NCI-H1694 (cell line): ENCODE measurements at regions not wholly inside any gene's neighbourhood (a gene's known extent, or its start where the extent isn't known, plus 50 kb on each side); places are given as distances from the start of the nearest gene placed in this dataset.

ENCODE experiments used
- DNase-seq: peaks from one replicate; lab custom pipeline; 2025; lab: John Stamatoyannopoulos, UW

DNA sequence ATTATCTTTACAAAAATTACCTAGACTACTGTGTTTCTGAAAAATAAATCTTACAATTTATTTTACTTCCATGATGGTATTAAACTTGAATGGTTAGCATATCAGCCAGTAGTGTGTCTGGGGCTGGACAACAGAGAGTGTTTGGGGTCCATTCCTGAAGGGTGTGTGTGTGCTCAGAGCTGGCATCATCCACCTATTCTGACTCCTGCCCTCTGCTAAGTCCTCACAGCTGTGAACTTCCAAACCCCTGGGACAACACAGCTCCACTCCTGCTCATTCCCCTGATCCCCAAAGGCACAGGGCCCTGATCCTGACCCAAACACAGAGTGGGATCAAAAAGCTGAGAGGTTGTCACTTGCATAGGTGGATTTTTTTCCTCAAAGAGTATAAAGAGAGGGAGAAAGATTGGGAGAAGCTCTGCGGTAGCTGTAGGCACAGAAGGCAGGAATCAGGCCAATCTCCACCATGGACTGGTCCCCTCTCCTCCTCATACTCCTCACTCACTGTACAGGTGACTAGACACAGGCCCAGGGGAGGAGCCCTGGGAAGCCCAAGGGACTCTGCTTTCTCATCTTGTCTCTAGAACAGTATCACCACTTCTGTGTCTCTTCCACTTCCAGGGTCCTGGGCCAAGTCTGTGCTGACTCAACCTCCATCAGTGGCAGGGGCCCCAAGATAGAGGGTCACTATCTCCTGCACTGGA is 55.7 kb upstream of the TOP3B start:
- DNase-seq: no peak

DNA sequence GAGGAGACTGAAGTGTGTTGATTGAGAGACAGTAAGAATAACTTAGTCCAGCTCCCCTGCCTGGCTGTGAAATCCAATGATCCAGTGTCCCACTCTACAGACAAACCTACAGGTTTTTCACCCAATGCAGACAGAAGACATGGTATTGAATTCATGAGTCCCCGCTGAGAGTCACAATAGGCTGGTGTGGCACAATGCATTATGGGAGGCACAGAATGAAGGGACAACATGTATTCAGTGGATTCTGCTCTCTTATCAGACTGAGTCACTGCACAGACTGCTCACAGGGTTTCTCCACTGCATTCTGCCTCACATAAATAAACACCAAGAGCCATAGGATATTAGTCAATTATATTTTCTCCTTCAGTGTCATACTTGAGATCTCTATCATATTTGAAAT is 55.2 kb upstream of the TOP3B start:
- no peak for DNase-seq

DNA sequence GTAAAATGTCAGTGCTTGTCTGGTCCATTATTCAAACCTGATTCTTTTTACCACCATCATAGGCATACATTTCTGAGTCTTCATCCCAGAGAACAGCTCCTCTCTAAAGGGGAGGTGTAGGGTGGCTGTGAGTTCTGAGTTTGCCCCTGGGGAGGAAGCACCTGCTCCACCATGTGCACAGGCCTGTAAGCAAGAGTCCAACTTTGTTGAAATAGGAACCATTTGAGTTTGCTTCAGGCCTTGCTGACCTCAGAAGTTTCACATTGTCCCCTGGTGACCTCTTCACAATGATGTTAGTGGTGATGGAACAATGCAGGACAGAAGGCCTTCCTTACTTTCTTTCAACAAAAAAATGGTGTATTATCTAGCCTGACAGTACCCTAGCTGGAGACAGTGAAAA is 54.6 kb upstream of the TOP3B start:
- no peak for DNase-seq

DNA sequence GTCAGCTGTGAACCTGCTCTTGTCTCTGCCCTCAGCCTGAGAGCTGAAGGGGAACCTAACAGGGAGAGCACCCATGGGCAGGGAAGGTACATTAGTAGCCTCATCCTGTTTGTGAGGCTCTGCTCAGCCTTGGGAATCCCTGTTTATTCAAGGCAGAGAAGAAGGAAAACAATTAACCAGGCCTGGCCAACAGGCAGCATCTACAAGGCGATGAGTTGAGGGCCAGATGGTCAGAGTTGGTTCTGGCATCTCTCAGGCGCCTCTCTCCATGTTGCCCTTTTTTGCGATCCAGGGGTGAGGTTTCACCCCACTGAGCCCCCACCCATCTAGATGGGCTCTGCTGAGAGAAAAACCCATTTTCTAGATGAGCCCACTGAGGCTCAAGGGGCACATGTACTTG is 54.0 kb upstream of the TOP3B start:
- no peak for DNase-seq

DNA sequence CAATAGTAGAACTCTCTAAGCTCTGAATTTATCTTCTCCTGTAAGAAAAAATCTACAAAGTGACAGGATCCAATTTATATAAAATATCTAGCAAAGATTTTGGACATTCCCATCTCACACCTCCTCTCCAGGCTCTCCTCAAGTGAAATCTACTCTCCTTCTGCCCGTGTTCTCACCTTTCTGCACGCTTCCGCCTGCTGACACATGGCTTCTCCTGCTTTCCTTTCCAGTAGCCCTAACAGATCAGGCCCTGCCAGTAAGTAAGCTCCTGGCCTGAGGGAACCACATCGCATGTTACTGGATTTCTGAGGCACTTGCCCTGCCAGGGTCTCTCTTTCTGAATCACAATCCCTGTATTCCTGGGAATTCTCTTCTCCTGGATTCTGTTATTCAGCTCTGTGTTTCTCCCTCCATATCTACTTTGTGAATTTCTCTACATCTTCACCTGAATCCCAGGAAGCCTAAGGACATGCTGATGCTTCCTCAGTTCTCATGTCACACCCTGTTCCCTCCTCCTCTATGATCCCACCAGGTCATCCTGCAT is 53.3 kb upstream of the TOP3B start:
- no peak for DNase-seq

DNA sequence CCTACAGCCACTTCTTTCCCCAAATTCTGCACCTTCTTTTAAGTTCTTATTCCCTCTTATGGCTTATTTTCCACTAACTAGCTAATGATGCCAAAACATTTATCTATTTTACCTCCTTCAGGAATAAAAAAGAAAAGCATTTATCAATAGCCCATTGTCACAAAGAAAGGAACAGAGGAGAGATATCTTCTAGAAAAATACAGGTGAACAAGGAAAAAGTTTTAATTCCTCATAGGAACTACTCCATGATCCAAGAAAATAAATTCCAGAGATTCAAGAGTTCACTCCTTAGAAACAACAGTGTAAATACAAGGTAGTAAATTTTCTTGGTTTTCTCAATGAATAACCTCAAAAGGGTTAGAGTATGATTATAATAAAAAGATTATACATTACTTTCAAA is 52.6 kb upstream of the TOP3B start:
- no peak for DNase-seq

DNA sequence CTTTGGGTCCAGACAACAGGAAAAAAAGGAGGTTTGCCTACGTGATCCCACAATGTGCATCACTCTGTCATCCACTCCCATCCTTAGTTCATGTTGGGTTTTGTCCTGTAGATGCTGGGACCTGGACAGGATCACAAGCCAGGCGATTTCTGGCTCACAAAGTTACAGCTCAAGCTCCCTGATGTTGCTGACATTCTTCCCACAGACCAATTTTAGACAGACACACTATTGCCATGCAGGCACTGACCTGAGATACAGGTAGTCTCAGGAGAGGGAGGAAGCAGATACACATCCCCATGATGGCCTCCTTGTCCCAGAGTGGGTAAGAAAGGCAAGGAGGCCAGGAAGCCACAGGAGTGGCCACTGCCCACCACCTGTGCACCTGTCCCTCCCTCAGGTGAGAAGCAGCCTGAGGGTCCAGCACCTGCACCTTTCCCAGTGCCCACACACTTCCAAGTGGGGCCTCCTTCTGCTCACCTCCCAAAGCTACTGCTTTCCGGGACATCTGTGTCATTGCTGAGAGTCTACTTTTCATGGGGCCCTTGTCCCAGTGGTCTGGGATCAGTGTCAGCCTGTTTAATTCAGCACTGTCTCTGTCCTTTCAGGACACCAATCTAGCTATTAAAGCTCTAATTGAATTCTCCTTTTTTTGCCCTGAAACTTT is 52.0 kb upstream of the TOP3B start:
- DNase-seq: no peak

DNA sequence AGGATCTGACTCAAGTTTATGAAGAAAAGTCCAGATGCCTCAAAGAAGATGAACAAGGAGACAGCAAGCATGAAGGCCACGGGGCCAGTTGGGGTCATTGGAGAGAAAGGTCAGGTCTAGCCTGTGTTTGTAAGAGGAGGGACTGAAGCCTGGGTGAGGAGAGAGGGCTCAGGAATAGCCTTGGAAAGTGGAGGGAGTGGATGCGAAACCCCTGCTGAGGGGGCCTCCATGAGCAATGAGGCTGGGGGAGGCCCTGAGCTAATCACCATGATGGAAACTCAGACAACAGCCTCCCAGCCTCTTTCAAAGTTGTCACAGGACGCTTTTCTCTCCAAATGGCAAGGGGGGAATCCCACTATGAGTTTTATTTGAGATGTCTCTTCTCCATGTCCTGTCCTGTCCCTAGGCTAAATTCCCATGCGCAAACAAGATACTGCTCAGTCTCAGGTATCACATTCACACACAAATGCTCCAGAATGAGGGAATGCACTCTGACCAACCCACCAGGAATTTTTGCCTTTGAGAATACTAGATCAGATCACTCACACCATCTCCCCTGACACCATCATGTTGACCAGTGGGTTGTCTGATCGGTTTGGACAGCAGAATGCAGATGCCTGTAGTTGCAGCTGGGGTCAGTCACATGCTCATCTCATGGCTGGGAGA is 51.3 kb upstream of the TOP3B start:
- DNase-seq: no peak

DNA sequence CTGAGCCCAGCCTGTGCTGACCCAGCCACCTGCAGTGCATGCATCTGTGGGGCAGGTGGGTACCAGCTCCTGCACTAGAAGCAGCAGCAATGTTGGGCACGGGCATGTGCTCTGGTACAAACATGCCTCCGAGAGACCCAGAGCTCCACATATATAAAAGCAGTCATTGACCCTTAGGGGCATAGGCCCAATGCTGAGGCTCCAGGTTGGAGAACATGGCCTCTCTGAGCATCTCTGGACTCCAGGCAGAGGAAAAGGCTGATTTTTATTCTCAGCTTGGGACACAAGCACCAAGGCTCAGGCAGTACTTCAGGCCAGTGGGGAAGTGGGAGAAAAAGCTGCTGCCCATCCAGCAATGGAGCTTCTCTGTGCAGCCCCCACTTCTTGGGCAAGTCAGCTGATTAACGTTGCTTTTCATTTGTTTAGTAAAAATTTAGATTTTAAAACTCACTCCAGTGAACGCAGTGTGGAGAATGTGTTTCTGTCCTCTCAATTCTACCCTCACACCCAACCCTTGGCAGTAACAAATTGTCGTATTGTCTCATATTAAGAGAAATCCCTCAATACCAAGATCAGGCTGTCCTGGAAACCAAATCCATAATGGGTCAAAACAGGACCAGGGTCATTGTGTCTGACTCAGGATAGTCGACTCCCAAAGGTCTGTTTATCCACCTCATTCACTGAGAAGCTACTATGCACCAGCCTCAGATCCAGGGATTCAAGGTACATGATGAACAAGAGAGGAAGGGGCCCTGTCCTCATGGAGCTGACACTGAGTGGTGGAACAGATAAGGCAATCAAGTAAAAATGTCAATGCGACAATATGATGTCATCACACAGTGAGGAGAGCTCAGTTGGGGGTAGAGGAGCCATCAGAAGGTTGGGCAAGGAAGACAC is 50.6 kb upstream of the TOP3B start:
- DNase-seq: no peak

DNA sequence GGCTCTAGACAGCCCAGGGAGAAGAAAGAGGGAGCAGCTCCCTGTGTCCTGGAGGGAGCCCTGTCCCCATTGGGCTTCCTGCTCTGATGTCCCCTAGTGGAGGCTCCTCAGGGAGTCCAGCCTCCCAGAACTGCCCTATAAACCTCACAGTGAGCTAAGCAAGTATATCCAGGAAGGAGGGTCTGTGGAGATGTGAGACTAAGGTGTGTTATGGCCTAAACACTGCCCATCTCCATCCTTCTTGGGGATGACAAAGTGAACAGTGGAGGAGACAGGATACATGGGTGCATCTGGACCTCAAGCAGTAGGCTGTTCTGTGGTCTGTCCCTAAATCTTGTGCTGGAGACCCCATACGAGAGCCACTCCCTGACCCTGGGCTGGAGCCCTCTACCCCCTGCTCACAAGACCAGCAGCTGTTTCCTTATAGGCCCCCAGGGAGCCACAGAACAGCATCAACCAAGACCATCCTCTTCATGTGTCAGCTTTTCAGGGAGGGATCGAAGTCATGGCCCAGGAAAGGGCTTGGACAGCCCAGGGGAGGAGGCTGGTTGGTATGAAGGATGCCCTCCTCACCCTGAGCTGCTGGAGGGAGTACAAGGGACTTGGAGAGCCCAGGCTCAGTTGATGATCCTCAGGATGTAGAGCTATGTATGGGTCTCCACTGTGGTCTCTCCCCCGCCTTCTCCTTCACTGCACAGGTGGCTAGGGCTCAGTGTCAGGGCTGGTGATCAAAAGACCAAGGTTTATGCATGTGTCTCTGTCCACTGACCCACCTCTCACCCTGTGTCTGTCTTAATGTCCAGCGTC is 49.7 kb upstream of the TOP3B start:
- DNase-seq: no peak
